ENCODE measurements at regions not wholly inside any gene's neighbourhood (a gene's known extent, or its start where the extent isn't known, plus 50 kb on each side); places are given as distances from the start of the nearest gene placed in this dataset.

- TF ChIP-seq CTCF (IDR thresholded peaks at IDR 0.05; ENCODE audit: borderline replicate concordance, insufficient read depth, low read depth, low read length) = no peak
- no peak overlapping the region for H3K4me3 ChIP-seq (ENCODE audit: low read depth, low read length)
Observed at GRCh38 chr10:121243609-121244241, 354.5 kb downstream of the FGFR2 start.

- no peak for TF ChIP-seq CTCF (IDR thresholded peaks at IDR 0.05; ENCODE audit: borderline replicate concordance, insufficient read depth, low read depth, low read length)
- no peak overlapping the region for H3K4me3 ChIP-seq (ENCODE audit: low read depth, low read length)
Observed at GRCh38 chr10:121244818-121245217, 353.4 kb downstream of the FGFR2 start.

GRCh38 chr10:121245754-121246153 lies 352.5 kb downstream of the FGFR2 start:
- H3K4me3 ChIP-seq (ENCODE audit: low read depth, low read length) = no peak overlapping the region
- TF ChIP-seq CTCF (IDR thresholded peaks at IDR 0.05; ENCODE audit: borderline replicate concordance, insufficient read depth, low read depth, low read length) = no peak

- H3K4me3 ChIP-seq (ENCODE audit: low read depth, low read length) = no peak overlapping the region
- TF ChIP-seq CTCF (IDR thresholded peaks at IDR 0.05; ENCODE audit: borderline replicate concordance, insufficient read depth, low read depth, low read length) = no peak
Observed at GRCh38 chr10:121248266-121248665, 350.0 kb downstream of the FGFR2 start.

GRCh38 chr10:121250995-121251764 lies 347.1 kb downstream of the FGFR2 start:
- no peak overlapping the region for H3K4me3 ChIP-seq (ENCODE audit: low read depth, low read length)
- no peak for TF ChIP-seq CTCF (IDR thresholded peaks at IDR 0.05; ENCODE audit: borderline replicate concordance, insufficient read depth, low read depth, low read length)

- no peak overlapping the region for H3K4me3 ChIP-seq (ENCODE audit: low read depth, low read length)
Observed at GRCh38 chr10:121252756-121253155, 345.5 kb downstream of the FGFR2 start.

More at GRCh38 chr10:121252756-121253155, 345.5 kb downstream of the FGFR2 start:
- TF ChIP-seq CTCF (IDR thresholded peaks at IDR 0.05; ENCODE audit: borderline replicate concordance, insufficient read depth, low read depth, low read length) = no peak
